ENCODE measurements at regions not wholly inside any gene's neighbourhood (a gene's known extent, or its start where the extent isn't known, plus 50 kb on each side); places are given as distances from the start of the nearest gene placed in this dataset.

DNA sequence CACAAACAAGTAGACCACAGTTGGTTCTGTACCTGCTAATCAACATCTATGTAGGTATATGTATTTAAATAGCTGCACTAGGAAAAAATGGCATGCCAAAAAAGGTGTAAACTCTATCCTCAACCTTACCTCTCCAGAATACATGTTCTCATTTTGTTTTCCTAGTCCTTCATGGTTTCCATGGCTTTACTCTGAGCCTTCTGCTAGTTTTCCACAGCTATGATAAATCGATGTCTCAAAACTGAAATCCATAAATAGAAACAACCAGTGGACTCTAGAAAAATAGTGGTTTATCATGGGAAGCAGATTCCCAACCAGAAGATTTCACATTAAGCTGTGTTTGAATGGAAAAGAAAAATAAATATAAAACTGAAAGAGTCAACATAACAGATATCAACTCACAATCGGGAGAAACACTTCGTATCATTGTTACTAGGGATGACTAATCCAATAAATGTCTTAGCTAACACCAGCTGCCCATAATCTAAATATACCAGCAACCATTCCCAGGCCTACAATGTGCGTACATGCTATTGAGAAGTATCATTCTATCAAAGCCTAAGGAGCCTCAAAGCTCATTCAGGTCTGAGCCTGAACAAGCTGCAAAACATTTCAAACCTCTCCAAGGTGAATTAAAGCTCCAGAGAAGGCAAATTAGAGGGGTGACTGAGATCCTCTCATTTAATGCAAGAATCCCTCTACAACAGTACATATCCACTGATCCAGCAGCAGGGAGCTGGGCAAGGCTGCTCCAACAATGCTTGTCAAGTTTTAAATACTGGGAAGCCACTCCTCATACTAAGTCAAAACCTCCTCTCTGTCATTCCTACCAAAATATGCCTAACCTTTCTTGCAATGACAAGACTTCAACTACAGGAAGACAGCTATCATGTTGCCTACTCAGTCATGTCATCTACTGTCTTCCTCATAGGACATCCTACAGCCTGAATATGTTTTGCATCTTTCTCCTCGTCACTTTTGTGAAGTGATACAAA, 90.2 kb downstream of the KCTD12 start:
- DNase-seq = no peak

DNA sequence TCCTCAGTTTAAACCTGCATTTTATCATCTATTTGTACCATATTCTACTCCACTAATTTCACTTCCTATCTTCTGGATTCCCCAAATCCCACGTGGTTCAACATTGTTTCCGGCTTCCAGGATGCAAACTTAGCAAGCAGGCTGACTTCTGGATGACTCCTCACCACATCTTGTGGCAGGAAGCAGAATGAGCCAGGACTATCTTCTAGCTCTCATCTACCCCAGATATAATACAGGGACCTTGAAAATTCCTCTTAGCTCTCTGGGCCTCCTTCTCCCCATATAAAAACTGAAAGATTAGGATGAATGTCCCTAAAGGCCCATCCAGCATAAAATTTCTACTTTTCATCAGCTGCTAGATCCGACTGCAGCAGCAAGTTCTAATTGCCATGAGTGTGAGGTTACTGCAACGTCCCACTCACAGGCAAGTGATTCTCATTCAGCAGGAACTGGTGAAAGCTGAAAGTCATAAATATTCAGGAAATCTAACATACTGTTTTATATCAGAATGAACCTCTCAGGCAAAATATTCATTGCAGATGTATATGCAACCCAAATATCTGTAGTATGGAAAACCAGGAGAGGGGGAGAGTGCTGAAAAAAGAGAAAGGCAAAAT, 93.4 kb downstream of the KCTD12 start:
- DNase-seq = no peak

DNA sequence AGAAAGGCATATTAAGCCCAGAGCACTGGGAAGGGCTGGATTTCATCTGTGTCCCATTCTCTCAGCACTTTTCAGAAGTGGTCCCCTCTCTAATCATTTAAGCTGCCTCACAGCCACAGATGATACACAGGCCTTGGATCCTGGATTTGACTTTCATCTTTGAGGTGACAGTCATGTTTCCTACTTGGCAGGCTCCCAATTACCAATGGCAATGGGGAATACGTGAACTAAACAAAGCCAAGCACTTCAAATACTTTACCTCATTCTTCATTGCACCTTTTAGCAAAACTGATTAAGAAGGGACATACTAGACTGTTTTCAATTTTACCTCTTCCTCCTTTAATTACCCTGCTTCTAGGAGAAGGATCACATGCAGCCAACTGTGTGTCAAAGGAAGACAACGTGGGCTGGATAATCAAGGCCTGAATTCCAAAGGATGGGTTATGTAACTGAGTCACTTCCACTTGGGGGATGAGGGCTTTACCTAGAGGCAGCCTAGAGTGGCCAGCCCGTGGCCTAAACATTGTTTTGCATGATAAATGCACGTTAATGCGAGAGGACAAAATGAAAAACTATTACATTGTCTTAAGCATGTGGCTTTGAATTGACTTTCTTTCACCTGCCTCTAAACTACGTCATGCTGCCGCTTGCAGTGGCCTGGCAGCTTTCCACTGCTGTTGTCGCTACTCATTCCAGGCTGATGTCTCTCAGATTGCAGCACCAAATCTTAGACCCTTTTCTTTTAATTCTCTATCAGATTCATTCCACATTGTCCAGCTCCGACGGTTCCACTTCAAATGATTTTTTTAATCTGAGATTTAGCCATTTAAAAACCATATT, 95.0 kb downstream of the KCTD12 start:
- no peak for DNase-seq

DNA sequence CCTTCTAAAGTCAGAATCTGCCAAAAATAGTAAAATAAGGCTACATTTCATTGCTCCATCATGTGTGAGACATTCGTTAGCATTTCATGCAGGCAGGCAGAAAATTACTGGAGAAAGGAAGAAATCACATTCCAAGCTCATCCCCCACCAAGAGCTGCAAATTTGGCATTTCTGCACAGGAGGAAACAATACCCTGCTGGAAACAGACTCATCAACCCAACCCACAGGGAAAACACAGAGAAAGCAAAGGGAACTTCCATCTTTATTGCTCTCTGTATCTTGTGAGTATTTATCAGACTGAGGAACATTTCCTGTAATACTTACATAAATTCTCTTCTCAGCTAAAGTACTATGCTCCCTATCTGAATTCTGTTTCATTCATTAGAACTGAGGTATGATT, 95.7 kb downstream of the KCTD12 start:
- DNase-seq = no peak

DNA sequence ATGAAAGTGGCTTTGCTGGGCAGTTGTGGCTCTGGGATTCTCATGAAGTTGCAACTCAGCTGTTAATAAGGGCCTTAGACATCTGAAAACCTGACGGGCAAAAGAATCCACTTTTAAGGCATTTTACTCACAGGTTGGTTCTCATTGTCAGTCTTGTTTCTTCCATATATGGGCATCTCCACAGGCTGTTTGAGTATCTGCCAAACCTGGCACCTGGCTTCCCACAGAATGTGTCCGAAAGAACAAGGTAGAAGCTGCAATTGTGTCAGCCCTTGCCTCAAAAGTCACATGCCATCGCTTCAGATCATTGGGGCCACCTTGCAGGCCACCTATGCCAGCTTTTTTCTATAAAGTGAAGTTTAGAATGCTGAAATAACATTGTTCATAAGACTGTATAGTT, 102.4 kb downstream of the KCTD12 start:
- DNase-seq = no peak

DNA sequence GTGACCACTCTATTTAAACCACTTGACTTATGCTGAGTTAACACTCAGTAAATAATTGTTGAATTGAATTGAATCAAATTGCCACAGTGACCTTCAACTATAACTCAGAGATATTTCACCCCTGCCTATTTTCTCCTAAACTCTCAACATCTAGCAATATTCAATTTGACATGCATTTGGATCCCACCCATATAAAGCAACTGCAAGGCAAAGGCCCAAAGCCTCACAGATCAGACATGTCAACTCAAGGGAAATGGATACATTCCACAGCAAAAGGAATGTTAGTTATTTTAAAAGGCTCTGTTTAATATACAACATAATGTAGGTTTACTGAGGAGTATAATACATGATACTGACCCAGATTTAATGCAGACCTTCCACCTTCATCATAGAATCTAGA, 107.4 kb downstream of the KCTD12 start:
- DNase-seq = no peak

DNA sequence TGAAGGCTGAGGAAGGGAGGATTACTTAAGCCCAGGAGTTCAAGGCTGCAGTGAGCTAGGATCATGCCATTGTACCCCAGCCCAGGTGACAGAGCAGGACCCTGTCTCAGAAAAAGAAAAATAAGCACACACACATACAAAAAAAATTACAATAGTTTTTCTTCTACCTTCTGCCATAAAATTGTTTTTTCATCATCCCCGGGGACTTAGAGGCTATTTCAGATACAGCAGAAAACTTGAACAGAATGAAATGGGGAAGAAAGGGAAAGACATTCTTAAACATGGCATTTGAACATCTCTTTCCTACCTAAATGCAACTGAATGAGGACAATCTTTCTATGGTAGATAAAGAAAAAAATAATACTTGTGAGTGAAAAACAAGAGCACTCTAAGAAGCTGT, 109.1 kb downstream of the KCTD12 start:
- DNase-seq = no peak

DNA sequence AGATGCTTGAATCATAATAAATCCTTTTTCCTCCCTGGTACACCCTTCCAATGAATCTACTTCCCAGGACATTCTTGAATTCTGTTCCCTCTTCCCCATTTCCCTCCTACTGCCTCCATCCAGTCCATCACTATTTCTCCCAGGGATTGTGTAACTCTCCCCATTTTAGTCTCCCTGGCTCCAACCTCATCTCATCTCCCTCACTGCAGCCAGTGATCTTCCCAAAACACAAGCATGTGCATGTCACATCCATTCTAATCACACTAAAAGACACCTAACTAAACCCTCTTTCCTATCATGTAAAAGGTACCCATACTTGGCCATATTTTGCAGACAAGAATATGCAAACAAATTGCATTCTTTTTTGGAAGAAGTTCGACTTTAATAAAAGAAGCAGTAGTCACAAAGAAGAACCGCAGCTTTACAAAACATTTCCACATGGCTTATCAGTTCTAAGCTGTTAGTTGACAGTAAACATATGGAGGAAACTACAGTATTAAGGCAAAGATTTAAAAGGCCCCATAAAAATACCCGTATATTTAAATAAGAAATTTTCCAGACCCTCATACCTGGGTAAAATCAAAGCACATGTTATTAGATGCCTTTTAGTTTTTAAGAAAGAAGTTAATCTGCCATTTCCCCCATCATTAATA, 111.0 kb downstream of the KCTD12 start:
- DNase-seq = no peak

DNA sequence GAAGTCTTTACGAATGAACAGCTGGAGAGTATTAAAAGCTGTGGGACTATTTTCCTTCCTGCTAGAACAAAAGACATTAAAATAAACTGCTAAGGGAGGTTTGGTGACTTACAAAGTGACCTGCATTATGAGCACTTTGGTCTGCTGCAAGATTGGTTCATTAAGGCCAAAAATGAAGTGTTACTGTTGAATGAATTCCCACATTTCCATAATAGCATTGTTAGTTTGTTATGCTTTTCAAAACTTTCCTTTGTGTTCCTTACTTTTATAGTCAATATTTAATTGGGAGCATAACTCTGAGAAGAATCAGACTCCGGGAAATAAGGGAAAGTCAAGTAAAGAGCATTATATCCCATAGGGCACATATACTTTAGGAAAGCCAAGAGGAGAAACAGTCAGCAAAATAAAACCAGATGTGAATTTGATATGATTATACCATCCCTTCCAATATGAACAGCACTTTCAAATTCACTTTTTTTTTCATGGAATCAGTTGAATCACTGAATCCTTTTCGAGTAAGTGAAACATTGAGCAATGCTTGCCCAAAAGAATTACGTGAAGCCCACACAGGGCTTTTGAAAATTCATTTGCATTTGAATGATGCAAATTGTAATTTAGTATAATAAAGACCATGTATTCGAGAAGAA, 112.6 kb downstream of the KCTD12 start:
- DNase-seq = no peak

DNA sequence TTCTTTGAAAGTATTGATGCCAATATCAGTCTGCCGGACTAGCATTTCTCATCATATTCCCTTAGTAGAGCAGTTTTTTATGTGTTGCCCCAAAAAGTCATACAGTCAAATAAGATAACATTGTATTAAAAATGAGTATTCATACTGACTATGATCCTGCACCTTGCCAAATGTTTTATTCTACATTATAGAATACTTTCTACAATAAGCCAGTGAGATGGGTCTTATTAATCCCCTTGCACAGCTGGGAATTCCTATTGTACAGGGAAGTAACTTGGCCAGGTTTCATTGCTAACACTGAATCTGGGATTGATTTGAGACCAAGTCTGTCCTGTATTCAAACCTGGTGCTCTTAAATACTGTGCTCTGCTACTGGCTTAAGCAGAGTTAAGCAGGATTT, 114.0 kb downstream of the KCTD12 start:
- no peak for DNase-seq

DNA sequence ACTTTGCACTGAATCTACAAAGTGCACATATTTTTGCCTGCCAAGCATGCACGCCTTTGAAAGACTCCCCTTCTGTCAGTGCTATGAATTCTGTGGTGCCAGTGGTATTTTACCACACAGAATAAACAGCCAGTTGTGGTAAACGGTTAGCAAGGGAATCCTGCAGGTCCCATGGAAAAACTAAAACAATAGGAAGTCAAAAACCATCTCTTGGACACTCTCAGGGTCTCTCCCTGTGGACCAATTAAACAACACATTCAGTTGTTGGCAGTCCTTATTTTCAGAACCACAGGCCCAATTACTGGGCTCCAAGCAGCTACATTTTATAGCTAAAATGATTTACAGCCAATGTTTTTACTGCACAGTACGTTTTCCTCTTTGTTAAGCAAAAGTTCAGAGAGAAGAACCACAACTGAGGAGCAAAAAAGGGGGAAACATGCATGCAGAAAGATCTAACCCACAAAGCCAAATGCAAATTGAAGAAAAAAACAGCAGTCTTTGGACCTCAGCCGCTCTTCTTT, 116.9 kb downstream of the KCTD12 start:
- no peak for DNase-seq

DNA sequence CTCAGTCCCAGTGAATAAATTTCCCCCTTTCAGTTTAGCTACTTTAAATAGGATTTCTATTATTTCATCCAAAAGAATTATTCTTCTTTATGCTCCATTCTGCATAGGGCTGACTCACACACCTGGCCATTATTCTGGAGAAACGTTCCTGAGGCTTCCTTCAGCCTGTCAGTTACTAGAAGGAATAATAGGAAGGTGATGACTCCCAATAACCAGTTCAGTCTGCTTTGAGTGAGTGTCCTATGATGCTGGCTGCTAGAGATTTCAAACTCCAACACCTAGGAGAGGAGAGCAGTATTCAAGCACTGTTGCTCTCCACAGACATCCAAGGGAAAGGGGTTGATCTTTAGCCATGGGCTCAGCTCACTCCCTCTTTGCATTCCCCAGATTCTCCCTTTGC, 117.8 kb downstream of the KCTD12 start:
- no peak for DNase-seq

DNA sequence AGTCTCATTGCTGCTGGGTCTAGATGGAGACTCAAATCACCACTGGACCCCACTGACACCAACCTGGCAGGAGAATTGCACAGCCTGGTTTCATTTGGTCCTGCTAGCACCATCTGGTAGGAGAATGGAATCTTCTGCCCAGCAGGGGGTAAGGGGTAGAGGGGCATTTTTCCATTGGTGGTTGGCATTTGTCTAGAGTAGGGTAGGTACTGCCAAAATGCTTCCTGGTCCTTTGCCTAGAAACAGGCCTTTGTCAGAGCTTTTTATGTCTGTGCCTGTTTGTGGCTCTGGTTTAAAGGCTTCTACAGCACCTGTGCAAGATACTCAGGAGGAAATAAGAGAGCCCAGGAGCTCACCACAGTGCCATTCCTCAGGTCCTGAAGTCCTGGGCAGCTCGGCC, 121.3 kb downstream of the KCTD12 start:
- DNase-seq = no peak

DNA sequence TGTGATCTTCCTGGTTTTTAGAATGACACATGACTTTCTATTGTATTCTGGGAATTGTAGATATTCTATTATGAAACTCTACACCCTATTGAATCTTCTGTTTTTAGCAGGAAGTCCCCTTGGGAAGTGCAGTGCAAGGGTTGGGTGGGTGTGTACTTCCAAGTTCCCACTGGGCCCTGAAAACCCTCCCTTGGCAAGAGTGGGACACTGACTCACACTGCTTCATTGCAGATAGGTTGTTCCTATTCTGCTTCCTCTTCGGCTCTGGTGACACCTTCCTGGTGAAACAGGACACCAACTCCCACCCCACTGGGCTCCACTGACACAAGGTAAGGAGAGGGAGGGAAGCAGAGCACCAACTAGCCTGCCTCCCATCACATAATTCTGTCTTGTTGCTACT, 121.8 kb downstream of the KCTD12 start:
- DNase-seq = no peak

DNA sequence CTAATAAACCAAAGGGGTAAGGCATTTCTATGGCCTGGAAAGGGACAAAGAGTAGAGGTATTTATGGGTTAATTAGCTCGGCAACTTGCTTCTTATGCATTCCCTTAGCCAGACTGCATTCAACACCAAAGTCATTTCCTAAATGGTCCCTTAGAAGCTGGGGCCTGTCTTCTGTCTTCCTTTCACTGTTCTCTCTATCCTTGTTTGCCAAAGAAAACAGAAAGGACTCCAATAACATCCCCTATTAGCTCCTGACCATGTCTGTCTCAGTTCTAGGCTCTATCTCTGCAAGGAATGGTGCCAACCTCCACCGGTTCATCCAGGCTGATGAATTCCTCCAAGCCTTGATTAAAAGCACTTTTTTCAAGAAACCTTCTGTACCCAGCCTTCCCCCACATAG, 123.5 kb downstream of the KCTD12 start:
- DNase-seq = no peak

DNA sequence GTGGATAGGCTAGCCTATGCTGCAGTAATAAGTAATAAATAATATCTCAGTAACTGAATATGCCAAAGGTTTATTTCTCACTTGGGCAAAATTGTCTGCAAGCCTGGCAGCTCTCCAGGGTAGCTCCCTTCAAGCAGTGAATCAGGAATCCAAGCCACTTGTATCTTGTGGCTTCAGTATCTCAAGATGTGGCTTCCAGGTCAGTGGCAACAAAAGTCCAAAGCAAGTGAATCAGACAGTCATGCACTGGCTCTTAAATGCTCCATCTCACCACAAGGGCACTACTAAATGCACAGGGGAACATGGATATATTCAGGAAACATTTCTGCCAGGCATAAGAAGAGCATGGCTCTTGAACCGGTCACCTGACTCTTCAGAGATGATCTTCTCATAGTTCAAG, 126.3 kb downstream of the KCTD12 start:
- DNase-seq = no peak

DNA sequence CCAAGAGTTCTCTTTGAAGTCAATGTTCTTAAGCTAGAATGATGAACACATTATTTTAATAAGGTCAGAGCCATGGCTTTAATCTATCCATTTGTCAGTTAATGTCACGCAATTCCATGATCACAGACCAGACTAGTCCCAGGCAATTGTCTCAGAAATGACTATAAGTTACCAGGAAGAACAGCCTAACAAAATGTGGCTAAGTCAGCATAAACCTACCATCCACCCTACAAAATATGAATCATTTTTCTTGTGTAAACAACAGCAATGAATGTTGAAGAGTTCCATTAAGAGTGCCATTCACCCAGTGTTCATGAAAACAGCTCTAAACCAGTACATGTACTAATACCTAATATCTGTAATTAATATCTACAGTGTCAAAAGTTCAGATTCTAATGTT, 127.5 kb downstream of the KCTD12 start:
- no peak for DNase-seq

DNA sequence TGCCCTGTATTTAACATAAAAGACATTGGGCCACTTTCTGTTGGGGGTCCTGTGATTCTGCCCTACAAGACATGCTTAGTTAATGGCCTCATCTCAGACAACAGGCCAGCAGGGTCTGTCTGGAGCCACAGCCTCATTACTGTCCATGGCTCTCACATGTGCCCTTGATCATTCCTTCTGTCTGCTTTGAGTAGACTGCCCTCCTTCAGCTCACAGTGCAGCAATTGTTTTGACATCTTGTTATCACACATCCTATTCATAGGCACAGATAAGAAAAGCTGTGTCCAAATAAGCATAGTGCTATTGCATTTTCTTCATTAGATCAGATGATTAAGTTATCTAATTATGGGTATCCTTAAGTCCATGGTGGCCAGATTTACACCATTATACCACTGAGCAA, 127.9 kb downstream of the KCTD12 start:
- no peak for DNase-seq

DNA sequence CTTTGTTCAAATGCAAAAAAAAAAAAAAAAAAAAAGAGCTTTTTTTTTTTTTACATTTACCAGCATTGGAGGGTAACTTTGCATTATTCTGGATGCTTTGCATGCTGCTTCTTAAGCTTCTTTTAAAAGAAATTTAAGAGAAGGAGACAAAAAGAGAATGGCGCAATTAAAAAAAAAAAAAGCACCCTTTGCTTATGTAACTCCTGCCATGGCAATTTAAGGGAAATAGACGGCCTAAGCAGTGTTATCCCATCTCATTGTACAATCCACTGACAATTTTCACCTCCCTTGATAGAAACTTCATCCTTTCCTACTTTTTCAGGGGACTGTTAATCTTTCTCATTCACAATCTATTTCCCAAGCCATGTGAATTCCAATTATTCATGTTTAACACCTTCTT, 129.8 kb downstream of the KCTD12 start:
- DNase-seq = no peak

DNA sequence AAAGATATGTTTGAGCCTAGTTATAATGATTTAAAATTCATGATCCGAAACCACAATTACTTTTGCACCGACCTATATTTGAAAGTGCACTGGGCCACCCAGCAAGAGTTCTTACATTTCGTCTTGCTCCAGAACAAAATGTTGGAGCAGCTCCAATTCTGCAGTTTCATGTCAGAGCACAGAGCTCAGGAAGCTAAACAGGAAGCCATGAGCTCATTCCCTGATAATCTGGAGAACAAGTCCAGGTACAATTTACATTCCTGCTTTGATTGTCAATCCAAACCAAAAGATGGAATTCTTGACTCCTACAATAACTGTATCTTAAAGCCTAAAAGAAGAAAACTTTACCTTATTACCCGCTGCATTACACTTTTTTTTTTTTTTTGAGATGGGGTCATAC, 131.8 kb downstream of the KCTD12 start:
- DNase-seq = no peak

DNA sequence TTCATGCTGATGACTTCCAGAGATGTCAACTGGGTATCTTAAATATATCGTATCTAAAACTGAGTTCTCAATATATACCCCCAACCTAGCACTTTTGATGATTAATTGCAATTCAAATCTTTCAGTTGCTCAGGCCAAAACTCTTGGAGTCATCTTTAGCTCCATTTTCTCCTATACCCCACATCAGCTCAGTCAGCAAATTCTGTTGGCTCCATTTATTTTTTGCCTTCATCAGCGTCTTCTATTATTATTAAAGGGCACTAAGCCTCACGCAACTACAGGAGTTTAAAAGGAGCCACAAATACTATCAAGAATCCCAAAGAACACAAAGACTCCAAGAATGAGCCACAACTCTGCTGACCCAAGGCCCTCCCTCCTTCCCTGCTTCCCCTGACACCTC, 134.9 kb downstream of the KCTD12 start:
- no peak for DNase-seq

DNA sequence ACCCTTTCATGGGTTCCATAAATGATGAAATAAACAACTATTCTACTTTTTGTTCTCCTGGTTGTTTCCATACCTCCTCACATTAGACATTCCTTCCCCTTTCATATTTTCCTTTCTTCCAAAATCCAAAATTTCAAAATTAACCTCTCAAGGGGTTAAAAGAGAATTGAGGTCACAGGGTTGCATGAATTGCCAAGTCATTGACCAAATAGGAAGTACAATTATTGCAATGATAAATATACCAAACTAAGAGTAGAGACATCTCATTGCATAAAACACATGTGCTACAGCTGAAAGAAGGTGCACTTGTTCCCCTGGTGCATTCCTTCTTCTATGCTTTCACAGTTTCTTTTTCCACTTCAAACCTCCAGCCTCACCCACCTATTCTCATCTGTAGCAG, 136.1 kb downstream of the KCTD12 start:
- no peak for DNase-seq
